ENCODE measurements at regions not wholly inside any gene's neighbourhood (a gene's known extent, or its start where the extent isn't known, plus 50 kb on each side); places are given as distances from the start of the nearest gene placed in this dataset.

GRCh38 chr20:40471261-40471629, 217.8 kb downstream of the MAFB start:
- TF ChIP-seq CTCF (IDR thresholded peaks at IDR 0.05), result no peak
- no peak for TF ChIP-seq POLR2AphosphoS5 (IDR thresholded peaks at IDR 0.05)

Measured in stomach (tissue), 4 donors.